GM13977 (cell line): ENCODE measurements at regions not wholly inside any gene's neighbourhood (a gene's known extent, or its start where the extent isn't known, plus 50 kb on each side); places are given as distances from the start of the nearest gene placed in this dataset.
"Not testable (repeated sequence)": the region's sequence is repeated elsewhere in the genome, so short reads cannot be mapped to it uniquely, and the experiment has no call there.

ENCODE experiments used
- DNase-seq: peaks from one replicate; pipeline ENCODE4 v3.0.0; 2012; ENCODE audit warnings: low spot score
- in situ Hi-C: fragments of 300-500 bp; cut with MboI; formaldehyde crosslinking; loops from one replicate; pipeline ENCODE4 v1.12.0; 2022; ENCODE audit warnings: low sequenced_read_pairs, low pct_unique_long_range_greater_than_20kb, mixed read lengths, inconsistent platforms; ENCODE audit not compliant: unreplicated experiment
- TF ChIP-seq, protein P1 (sequence below): IDR thresholded peaks from 2 replicates; pipeline ENCODE4 v1.5.1; 2012; ENCODE audit warnings: mild to moderate bottlenecking, control low read depth; ENCODE audit not compliant: insufficient read depth; ENCODE audit errors: extremely low read depth, missing control alignments

DNA sequence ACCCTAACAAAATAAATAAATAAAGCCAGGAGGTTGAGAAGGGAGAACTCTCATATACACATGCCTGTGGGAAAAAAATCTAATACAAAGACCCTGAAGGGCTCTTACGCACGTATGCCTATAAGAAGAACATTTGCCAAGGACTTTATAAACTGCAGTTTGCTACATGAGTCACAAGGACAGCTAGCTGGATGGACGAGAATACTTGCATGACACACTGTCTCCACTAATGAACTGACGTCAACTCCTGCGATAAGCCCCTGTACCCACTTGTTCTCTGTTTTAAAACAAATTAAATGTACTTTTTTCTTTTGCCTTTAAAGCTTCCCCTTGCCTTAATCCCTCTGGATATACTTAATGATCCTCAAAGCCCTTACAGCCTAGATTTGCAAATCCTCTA lies 374.6 kb upstream of the GHITM start:
- in situ Hi-C loops: no loop called here
- TF ChIP-seq, protein P1, sequence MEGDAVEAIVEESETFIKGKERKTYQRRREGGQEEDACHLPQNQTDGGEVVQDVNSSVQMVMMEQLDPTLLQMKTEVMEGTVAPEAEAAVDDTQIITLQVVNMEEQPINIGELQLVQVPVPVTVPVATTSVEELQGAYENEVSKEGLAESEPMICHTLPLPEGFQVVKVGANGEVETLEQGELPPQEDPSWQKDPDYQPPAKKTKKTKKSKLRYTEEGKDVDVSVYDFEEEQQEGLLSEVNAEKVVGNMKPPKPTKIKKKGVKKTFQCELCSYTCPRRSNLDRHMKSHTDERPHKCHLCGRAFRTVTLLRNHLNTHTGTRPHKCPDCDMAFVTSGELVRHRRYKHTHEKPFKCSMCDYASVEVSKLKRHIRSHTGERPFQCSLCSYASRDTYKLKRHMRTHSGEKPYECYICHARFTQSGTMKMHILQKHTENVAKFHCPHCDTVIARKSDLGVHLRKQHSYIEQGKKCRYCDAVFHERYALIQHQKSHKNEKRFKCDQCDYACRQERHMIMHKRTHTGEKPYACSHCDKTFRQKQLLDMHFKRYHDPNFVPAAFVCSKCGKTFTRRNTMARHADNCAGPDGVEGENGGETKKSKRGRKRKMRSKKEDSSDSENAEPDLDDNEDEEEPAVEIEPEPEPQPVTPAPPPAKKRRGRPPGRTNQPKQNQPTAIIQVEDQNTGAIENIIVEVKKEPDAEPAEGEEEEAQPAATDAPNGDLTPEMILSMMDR: no peak
- no peak for DNase-seq

DNA sequence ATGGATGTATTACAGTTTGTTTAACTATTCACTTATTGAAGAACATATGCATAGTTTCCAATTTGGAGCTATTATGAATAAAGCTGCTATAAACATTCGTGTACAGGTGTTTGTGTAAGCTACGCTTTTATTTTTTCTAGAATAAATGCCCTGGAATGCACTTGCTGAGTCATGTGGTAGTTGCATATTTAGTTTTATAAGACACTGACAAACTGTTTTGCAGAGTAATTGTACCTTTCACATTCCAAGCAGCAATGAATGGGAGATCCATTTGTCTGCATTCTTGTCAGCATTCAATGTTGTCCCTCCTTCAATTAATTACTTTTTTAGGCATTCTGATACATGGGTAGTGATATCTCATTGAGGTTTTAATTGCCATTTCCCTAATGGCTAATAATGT lies 373.6 kb upstream of the GHITM start:
- DNase-seq: no peak
- TF ChIP-seq, protein P1: no peak
- in situ Hi-C loops: no loop called here

DNA sequence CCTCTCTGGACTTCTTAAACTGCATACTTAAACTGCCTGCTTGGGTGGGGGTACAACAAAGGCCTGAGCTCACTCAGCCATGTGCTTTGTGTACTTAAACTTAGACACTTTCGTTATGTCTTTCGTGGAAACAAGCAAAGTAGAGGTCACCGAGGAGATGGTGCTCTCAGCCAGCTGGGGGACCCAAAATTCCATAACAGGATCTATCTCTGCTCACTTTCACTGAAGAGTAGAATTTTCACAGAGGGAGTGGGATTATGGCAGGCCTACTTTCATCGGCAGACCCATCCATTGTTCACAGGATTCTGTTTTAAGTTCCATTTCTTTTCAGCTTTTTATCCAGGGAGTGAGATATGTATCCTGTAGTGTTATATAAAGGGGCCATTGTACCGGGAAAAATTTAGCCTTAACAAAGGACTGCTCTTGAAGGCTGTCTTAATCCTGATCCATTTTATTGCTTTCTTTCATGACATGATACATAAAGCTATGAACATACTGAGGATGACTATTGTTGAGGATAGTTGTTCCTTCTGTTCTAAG lies 370.0 kb upstream of the GHITM start:
- TF ChIP-seq, protein P1: no peak
- in situ Hi-C loops: no loop called here
- no peak for DNase-seq

GRCh38 chr10:83786701-83787100 lies 352.6 kb upstream of the GHITM start:
- in situ Hi-C loops, DNase-seq: not testable (repeated sequence)

DNA sequence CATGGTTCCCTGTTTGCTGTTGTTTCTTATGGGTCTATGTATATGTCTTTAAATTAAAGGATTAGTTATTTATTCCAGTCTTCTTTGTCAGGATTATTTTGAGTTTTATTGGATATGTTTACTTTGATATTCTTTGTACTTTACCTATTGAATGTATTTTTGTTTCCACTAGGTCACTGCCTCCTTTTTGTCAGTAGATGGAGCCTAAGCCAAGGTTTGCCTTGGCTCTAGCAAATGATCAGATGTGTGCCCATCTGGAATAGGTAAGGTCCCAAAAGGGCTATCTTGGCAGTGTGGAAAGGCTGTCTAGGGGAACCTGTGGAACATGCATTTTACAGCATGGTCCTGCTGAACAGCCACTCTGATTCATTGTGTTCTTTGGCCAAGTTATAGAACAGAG lies 337.3 kb upstream of the GHITM start:
- in situ Hi-C loops: no loop called here
- DNase-seq: no peak
- TF ChIP-seq, protein P1: no peak

GRCh38 chr10:83806717-83807116 lies 332.6 kb upstream of the GHITM start:
- in situ Hi-C loops: no loop called here
- DNase-seq: no peak
- TF ChIP-seq, protein P1: no peak

DNA sequence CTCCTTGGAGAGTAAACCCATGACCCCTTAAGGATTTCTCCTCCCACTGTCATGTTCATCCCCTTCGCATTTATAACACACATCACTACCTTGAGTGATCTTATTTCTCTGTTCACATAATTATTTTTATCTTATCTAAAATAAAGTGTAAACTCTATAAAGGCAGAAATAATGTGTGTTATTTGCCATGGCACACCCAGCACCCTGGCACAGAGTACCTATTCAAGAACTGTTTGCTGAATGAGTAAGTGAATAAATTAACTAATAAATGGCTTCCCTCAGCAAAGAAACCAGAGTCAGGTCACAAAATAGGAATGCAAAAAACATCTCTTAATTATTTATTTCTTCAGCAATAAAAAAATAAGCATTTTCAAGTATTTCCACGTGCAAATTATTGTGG lies 330.3 kb upstream of the GHITM start:
- in situ Hi-C loops: no loop called here
- no peak for DNase-seq
- TF ChIP-seq, protein P1: no peak
